ENCODE measurements at regions not wholly inside any gene's neighbourhood (a gene's known extent, or its start where the extent isn't known, plus 50 kb on each side); places are given as distances from the start of the nearest gene placed in this dataset.
A peak's percentile ranks its signal among the peaks of the same experiment; 100 is the strongest.
"Not testable (repeated sequence)": the region's sequence is repeated elsewhere in the genome, so short reads cannot be mapped to it uniquely, and the experiment has no call there.

DNA sequence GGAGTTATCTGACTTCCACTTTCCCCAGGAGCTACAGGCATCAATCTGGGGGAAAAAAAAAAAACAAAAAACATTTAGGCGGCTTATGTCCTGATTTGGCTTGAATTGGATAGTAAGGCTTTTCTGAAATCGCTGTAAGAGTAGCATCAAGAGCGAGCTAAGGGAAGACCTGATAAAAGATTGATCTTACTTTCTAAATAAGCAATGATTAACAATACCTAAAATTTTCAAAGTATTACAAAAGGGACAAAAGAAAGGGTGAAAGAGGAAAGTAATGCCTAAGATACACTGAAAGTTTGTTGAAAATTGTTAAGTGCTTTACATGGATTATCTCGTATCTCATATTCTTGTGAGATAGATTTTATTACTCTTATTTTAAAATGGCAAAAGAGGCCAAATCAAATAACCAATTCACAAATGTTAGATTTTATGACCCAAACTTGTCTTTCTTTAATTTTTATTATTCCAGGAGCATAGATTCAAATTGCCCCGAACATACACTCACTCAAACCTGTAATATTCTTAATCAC lies 106.4 kb upstream of the PRSS16 start:
- peak overlapping the region; percentile 17 to 98 (median 96); a peak in 19 of 22 replicates for H3K27ac ChIP-seq
- peaks cover 13 to 43% (median 31%) of the 10 kb centered on the region in 11 experiments; a peak in 21 of 22 replicates for H3K36me3 ChIP-seq
- H3K4me1 ChIP-seq: peaks cover 46 to 70% (median 62%) of the 10 kb centered on the region in 10 experiments
- peak overlapping the region; percentile 69 to 95 (median 88) for H3K9ac ChIP-seq
- H4K20me1 ChIP-seq: peaks cover 0 to 61% (median 17%) of the 10 kb centered on the region in 11 experiments; a peak in 11 of 22 replicates
- no peak for TF ChIP-seq Cebpa-rat (IDR thresholded peaks at IDR 0.05)
- H3K9me3 ChIP-seq (replicated peaks in 1 of 11): peaks cover 1 to 13% (median 5%) of the 10 kb centered on the region in 11 experiments; a peak in 15 of 22 replicates
- H3K4me2 ChIP-seq: peak overlapping the region; percentile 76 to 100 (median 93)
- H3K27me3 ChIP-seq: no peaks in the 10 kb centered on the region
- H3K4me3 ChIP-seq: peak overlapping the region; percentile 47 to 78 (median 66)

- Histone ChIP-seq H3K36me3 (peaks cover 10 to 38% (median 26%) of the 10 kb centered on the region in 11 experiments; a peak in 21 of 22 replicates), H3K4me3 (peak overlapping the region; percentile 47 to 78 (median 66); a peak in 18 of 20 replicates), H3K9me3 (replicated peaks in 1 of 11) (peaks cover 0 to 8% (median 0%) of the 10 kb centered on the region in 11 experiments; a peak in 5 of 22 replicates), H3K4me2 (peak overlapping the region; percentile 76 to 100 (median 93)), H3K27me3 (no peaks in the 10 kb centered on the region), H3K4me1 (peaks cover 46 to 67% (median 60%) of the 10 kb centered on the region in 10 experiments), H3K27ac (peak overlapping the region in 10 of 11 experiments; percentile 46 to 98 (median 96); a peak in 18 of 22 replicates), H3K9ac (peak overlapping the region; percentile 69 to 95 (median 88); a peak in 21 of 22 replicates), H4K20me1 (peaks cover 0 to 63% (median 17%) of the 10 kb centered on the region in 11 experiments; a peak in 11 of 22 replicates)
- TF ChIP-seq Cebpa-rat (IDR thresholded peaks at IDR 0.05): no peak
Measured at GRCh38 chr6:27141529-27142015, 105.9 kb upstream of the PRSS16 start.

- Histone ChIP-seq H3K4me3 (peak overlapping the region; percentile 12 to 83 (median 38); a peak in 14 of 20 replicates), H4K20me1 (peaks cover 0 to 63% (median 17%) of the 10 kb centered on the region in 11 experiments; a peak in 11 of 22 replicates), H3K36me3 (peaks cover 0 to 24% (median 13%) of the 10 kb centered on the region in 11 experiments; a peak in 20 of 22 replicates), H3K4me2 (peak overlapping the region; percentile 82 to 100 (median 94)), H3K9ac (peak overlapping the region; percentile 26 to 96 (median 90); a peak in 20 of 22 replicates), H3K27ac (peak overlapping the region in 9 of 11 experiments; percentile 17 to 98 (median 94); a peak in 17 of 22 replicates), H3K4me1 (peaks cover 42 to 60% (median 52%) of the 10 kb centered on the region in 10 experiments)
- H3K27me3 ChIP-seq; H3K9me3 ChIP-seq (replicated peaks in 1 of 11): not testable (repeated sequence)
Measured at GRCh38 chr6:27143020-27143388, 104.5 kb upstream of the PRSS16 start.

DNA sequence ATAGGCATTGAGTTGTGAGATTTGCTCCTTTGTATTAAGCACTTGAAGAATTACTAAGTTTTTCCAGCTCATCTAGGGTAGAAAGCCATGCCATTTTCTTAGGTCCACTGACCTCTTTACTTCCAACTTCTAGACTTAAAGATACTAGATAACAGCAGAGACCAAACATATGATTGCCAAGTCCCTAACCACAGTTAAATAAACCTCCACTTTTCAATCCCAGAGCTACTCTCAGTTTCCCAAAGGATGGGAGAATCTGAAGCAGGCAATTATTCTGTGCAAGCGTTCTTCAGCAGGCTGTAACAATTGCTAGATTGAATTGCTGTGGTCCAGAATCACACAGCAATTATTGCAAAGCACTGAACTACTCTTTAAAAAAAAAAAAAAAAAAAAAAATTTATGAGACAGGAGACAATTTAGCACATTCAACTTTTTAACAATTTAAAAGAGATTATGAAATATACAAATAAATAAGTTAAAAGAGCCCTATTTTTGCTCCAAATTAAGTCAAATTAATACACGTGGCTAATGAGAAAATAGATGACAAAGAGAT lies 104.0 kb upstream of the PRSS16 start:
- peaks cover 0 to 63% (median 17%) of the 10 kb centered on the region in 11 experiments; a peak in 11 of 22 replicates for H4K20me1 ChIP-seq
- peak overlapping the region; percentile 74 to 83 (median 78) for H3K4me3 ChIP-seq
- TF ChIP-seq Cebpa-rat (IDR thresholded peaks at IDR 0.05): no peak
- no peaks in the 10 kb centered on the region for H3K9me3 ChIP-seq (replicated peaks in 1 of 11)
- peaks cover 37 to 60% (median 49%) of the 10 kb centered on the region in 10 experiments for H3K4me1 ChIP-seq
- H3K27me3 ChIP-seq: no peaks in the 10 kb centered on the region
- H3K36me3 ChIP-seq: peaks cover 0 to 20% (median 12%) of the 10 kb centered on the region in 11 experiments; a peak in 15 of 22 replicates
- H3K9ac ChIP-seq: peak overlapping the region; percentile 26 to 96 (median 90); a peak in 21 of 22 replicates
- peak overlapping the region; percentile 82 to 100 (median 94) for H3K4me2 ChIP-seq
- H3K27ac ChIP-seq: peak overlapping the region in 10 of 11 experiments; percentile 14 to 98 (median 94); a peak in 16 of 22 replicates

DNA sequence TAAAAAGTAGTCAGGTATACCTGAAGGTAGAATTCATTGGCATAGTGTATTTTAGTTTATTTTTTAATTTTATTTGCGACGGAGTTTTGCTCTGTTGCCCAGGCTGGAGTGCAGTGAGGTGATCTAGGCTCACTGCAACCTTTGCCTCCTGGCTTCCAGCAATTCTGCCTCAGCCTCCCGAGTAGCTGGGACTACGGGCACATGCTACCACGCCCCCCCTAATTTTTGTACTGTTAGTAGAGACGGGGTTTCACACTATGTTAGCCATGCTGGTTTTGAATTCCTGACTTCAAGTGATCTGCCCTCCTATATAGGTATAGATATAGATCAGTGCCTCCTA lies 102.8 kb upstream of the PRSS16 start:
- peak overlapping the region; percentile 82 to 100 (median 94) for H3K4me2 ChIP-seq
- H3K27ac ChIP-seq: peak overlapping the region in 10 of 11 experiments; percentile 81 to 98 (median 94); a peak in 20 of 22 replicates
- peaks cover 0 to 20% (median 12%) of the 10 kb centered on the region in 11 experiments; a peak in 13 of 22 replicates for H3K36me3 ChIP-seq
- peaks cover 36 to 57% (median 45%) of the 10 kb centered on the region in 10 experiments for H3K4me1 ChIP-seq
- TF ChIP-seq Cebpa-rat (IDR thresholded peaks at IDR 0.05): no peak
- H3K4me3 ChIP-seq: peak overlapping the region; percentile 74 to 83 (median 78)
- H3K27me3 ChIP-seq: no peaks in the 10 kb centered on the region
- peak overlapping the region; percentile 85 to 96 (median 90) for H3K9ac ChIP-seq
- H3K9me3 ChIP-seq (replicated peaks in 1 of 11): no peaks in the 10 kb centered on the region
- H4K20me1 ChIP-seq: peaks cover 0 to 57% (median 17%) of the 10 kb centered on the region in 11 experiments; a peak in 11 of 22 replicates

DNA sequence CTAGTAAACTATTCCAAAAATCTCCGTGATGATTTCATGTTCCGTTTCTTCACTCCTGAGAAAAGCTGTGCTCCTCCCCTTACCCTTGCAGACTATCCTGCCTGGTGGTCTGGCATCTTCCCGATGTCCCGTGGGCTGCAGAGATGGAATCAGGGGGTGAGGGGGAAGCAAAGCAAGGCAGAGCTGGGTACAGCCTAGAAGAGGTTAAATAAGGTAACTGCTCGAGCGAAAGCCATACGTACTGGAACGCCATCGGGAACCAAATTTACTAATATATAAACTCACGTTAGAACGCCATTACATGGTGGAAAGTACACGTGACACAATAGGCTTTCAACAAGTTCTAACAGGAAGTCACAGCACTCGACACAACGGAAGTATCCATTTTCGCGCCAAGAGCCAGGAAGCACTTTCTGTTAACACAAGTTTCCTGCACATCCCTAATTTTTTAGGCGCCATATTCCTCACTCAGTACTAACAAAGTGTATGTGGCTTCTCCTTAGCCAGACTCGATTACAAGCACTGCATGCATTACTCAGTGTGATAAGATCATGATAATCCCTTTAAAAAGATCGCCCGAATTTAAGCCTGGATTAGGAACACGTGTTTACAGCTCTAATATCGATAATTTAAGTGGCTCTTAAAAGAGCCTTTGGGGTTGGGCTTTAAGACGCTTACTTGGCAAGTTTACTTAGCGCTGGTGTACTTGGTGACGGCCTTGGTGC lies 101.6 kb upstream of the PRSS16 start:
- H3K4me2 ChIP-seq: peak overlapping the region; percentile 82 to 100 (median 94)
- H3K27ac ChIP-seq: peak overlapping the region; percentile 81 to 98 (median 94)
- no peak for TF ChIP-seq Cebpa-rat (IDR thresholded peaks at IDR 0.05)
- no peaks in the 10 kb centered on the region for H3K9me3 ChIP-seq (replicated peaks in 1 of 11)
- H3K27me3 ChIP-seq: no peaks in the 10 kb centered on the region
- peaks cover 36 to 57% (median 44%) of the 10 kb centered on the region in 10 experiments for H3K4me1 ChIP-seq
- H4K20me1 ChIP-seq: peaks cover 0 to 52% (median 17%) of the 10 kb centered on the region in 11 experiments; a peak in 11 of 22 replicates
- peaks cover 0 to 20% (median 12%) of the 10 kb centered on the region in 11 experiments; a peak in 13 of 22 replicates for H3K36me3 ChIP-seq
- peak overlapping the region; percentile 85 to 96 (median 90) for H3K9ac ChIP-seq
- peak overlapping the region; percentile 74 to 83 (median 78) for H3K4me3 ChIP-seq

GRCh38 chr6:27146456-27146705 lies 101.1 kb upstream of the PRSS16 start:
- peak overlapping the region; percentile 82 to 100 (median 94) for H3K4me2 ChIP-seq
- not testable (repeated sequence) for H3K27me3 ChIP-seq; H3K9me3 ChIP-seq (replicated peaks in 1 of 11)
- peaks cover 0 to 20% (median 12%) of the 10 kb centered on the region in 11 experiments; a peak in 13 of 22 replicates for H3K36me3 ChIP-seq
- peak overlapping the region; percentile 85 to 96 (median 90) for H3K9ac ChIP-seq
- H4K20me1 ChIP-seq: peaks cover 0 to 49% (median 17%) of the 10 kb centered on the region in 11 experiments; a peak in 11 of 22 replicates
- H3K27ac ChIP-seq: peak overlapping the region; percentile 81 to 98 (median 94)
- peak overlapping the region; percentile 74 to 83 (median 78) for H3K4me3 ChIP-seq
- H3K4me1 ChIP-seq: peaks cover 35 to 54% (median 40%) of the 10 kb centered on the region in 10 experiments

- Histone ChIP-seq H3K4me1 (peaks cover 30 to 49% (median 35%) of the 10 kb centered on the region in 10 experiments), H4K20me1 (peaks cover 0 to 43% (median 13%) of the 10 kb centered on the region in 11 experiments; a peak in 10 of 22 replicates), H3K9me3 (replicated peaks in 1 of 11) (peaks cover 0 to 3% (median 0%) of the 10 kb centered on the region in 11 experiments; a peak in 1 of 22 replicates), H3K4me2 (peak overlapping the region; percentile 82 to 100 (median 94)), H3K36me3 (peaks cover 0 to 19% (median 12%) of the 10 kb centered on the region in 11 experiments; a peak in 13 of 22 replicates), H3K9ac (peak overlapping the region; percentile 85 to 96 (median 90)), H3K4me3 (peak overlapping the region; percentile 74 to 83 (median 78)), H3K27ac (peak overlapping the region; percentile 81 to 98 (median 94)), H3K27me3 (no peaks in the 10 kb centered on the region)
- TF ChIP-seq Cebpa-rat (IDR thresholded peaks at IDR 0.05): peak in 4 of 11 experiments; percentile 22 to 39 (median 36); a peak in 3 of 22 replicates
Measured at GRCh38 chr6:27146706-27147505, 100.6 kb upstream of the PRSS16 start.

Measured in BLaER1 treated with 17β-estradiol and CSF1 and Interleukin-3, amounts not matched to agents 10 nM and 100 nM (cell line).